Right lobe of liver (tissue), 6 donors: ENCODE measurements at regions not wholly inside any gene's neighbourhood (a gene's known extent, or its start where the extent isn't known, plus 50 kb on each side); places are given as distances from the start of the nearest gene placed in this dataset.
"Not testable (repeated sequence)": the region's sequence is repeated elsewhere in the genome, so short reads cannot be mapped to it uniquely, and the experiment has no call there.

ENCODE experiments used
- ATAC-seq, 4 donors: fragments of 200-7000 bp; cut with Tn5 transposase; one replicate each; pipeline ENCODE4 v1.9.1; 2020; ENCODE audit warnings: mild to moderate bottlenecking in 4 of 4, moderate library complexity in 4 of 4
- DNase-seq, 3 donors: peaks; one replicate each; pipeline ENCODE4 v3.0.0-alpha.2; 2020
- H3K27ac ChIP-seq, 3 donors: fragments of 200-600 bp; one replicate each; pipeline ENCODE4 v1.8.0; 2022
- H3K27me3 ChIP-seq, 2 donors: fragments of 200-600 bp; one replicate each; pipeline ENCODE4 v1.8.0; 2022
- H3K36me3 ChIP-seq, 4 donors: fragments of 200-600 bp; sonication (generic) in 1 of 4; one replicate each; pipeline versions ENCODE4 v1.5.1 to v1.8.0; 2017 to 2022; ENCODE audit warnings: control low read depth in 1 of 4
- H3K4me1 ChIP-seq, 4 donors: fragments of 200-600 bp; sonication (generic) in 1 of 4; one replicate each; pipeline versions ENCODE4 v1.5.1 to v1.8.0; 2017 to 2022; ENCODE audit warnings: control low read depth in 1 of 4
- H3K4me3 ChIP-seq, 3 donors: fragments of 200-600 bp; one replicate each; pipeline ENCODE4 v1.8.0; 2022
- H3K9me3 ChIP-seq, 4 donors: fragments of 200-600 bp; sonication (generic) in 1 of 4; one replicate each; pipeline versions ENCODE4 v1.5.1 to v1.8.0; 2017 to 2022; ENCODE audit warnings: control low read depth in 1 of 4
- WGBS: methylation state at CpG from one replicate; pipeline ENCODE4 v1.1.6; 2018; ENCODE audit warnings: low coverage, low lambda C conversion rate; ENCODE audit not compliant: insufficient coverage; ENCODE audit errors: missing lambda C conversion rate; 5-methylcytosine and 5-hydroxymethylcytosine counted together
- intact Hi-C, 2 donors: fragments of 100-400 bp; cut with DNase I; formaldehyde crosslinking; loops; one replicate each; pipeline versions ENCODE4 v1.11.2 to v1.14.1; 2022
- donor health status: DM: no; HTN: yes; CAD: no.
- donor health status: DM: no; HTN: no; CAD: no.
- donor health status: DM: no; HTN: no; CAD: no.
- donor health status: DM: no; HTN: yes; CAD: no.
- donor health status: DM: no; HTN: yes; CAD: no.

- ATAC-seq, H3K36me3 ChIP-seq, DNase-seq, H3K4me3 ChIP-seq, H3K27ac ChIP-seq, H3K27me3 ChIP-seq, H3K4me1 ChIP-seq, intact Hi-C loops, H3K9me3 ChIP-seq: not testable (repeated sequence)
- WGBS: no CpG with 5 or more reads among the region's 6 CpGs
Observed at GRCh38 chrY:3288063-3288462, 290.8 kb upstream of the TGIF2LY start.

- H3K4me3 ChIP-seq, H3K27ac ChIP-seq, H3K4me1 ChIP-seq, H3K27me3 ChIP-seq, intact Hi-C loops, H3K36me3 ChIP-seq, H3K9me3 ChIP-seq: not testable (repeated sequence)
- WGBS: no CpG with 5 or more reads among the region's 3 CpGs
- peak in 1 of 3 donors; percentile 41 for DNase-seq
- ATAC-seq: peak; percentile 82 to 97 (median 86)
Observed at GRCh38 chrY:3297235-3297634, 281.6 kb upstream of the TGIF2LY start.

- not testable (repeated sequence) for H3K27ac ChIP-seq, H3K36me3 ChIP-seq
Observed at GRCh38 chrY:3319988-3320387, 258.9 kb upstream of the TGIF2LY start.

GRCh38 chrY:3367535-3367934 is 211.3 kb upstream of the TGIF2LY start:
- H3K36me3 ChIP-seq, H3K27ac ChIP-seq, H3K9me3 ChIP-seq, ATAC-seq, H3K4me3 ChIP-seq, DNase-seq, H3K4me1 ChIP-seq, intact Hi-C loops, H3K27me3 ChIP-seq: not testable (repeated sequence)

More at GRCh38 chrY:3319988-3320387, 258.9 kb upstream of the TGIF2LY start:
- H3K4me1 ChIP-seq, ATAC-seq, DNase-seq, H3K4me3 ChIP-seq, H3K9me3 ChIP-seq, intact Hi-C loops, H3K27me3 ChIP-seq: not testable (repeated sequence)

- DNase-seq, ATAC-seq, H3K36me3 ChIP-seq, H3K27ac ChIP-seq, H3K9me3 ChIP-seq, H3K4me3 ChIP-seq, H3K4me1 ChIP-seq, intact Hi-C loops, H3K27me3 ChIP-seq: not testable (repeated sequence)
- WGBS: no CpG with 5 or more reads among the region's 1 CpG
Observed at GRCh38 chrY:3368459-3368858, 210.4 kb upstream of the TGIF2LY start.

- H3K36me3 ChIP-seq, H3K27ac ChIP-seq, H3K9me3 ChIP-seq, intact Hi-C loops, DNase-seq, H3K27me3 ChIP-seq, H3K4me3 ChIP-seq, H3K4me1 ChIP-seq, ATAC-seq: not testable (repeated sequence)
- no CpG with 5 or more reads among the region's 5 CpGs for WGBS
Observed at GRCh38 chrY:3391508-3391907, 187.4 kb upstream of the TGIF2LY start.

GRCh38 chrY:3404241-3404640 is 174.6 kb upstream of the TGIF2LY start:
- ATAC-seq, H3K27me3 ChIP-seq, H3K36me3 ChIP-seq, H3K27ac ChIP-seq, H3K9me3 ChIP-seq, H3K4me1 ChIP-seq, DNase-seq, H3K4me3 ChIP-seq, intact Hi-C loops: not testable (repeated sequence)
- no CpG with 5 or more reads among the region's 3 CpGs for WGBS

- ATAC-seq, DNase-seq, H3K4me3 ChIP-seq, H3K36me3 ChIP-seq, intact Hi-C loops, H3K27ac ChIP-seq, H3K27me3 ChIP-seq, H3K9me3 ChIP-seq, H3K4me1 ChIP-seq: not testable (repeated sequence)
- no CpG with 5 or more reads among the region's 2 CpGs for WGBS
Observed at GRCh38 chrY:3405585-3405984, 173.3 kb upstream of the TGIF2LY start.

GRCh38 chrY:3406896-3407452 is 171.9 kb upstream of the TGIF2LY start:
- H3K4me3 ChIP-seq, H3K27ac ChIP-seq, H3K4me1 ChIP-seq, H3K9me3 ChIP-seq, ATAC-seq, H3K36me3 ChIP-seq, H3K27me3 ChIP-seq, DNase-seq, intact Hi-C loops: not testable (repeated sequence)
- no CpG with 5 or more reads among the region's 3 CpGs for WGBS

GRCh38 chrY:3410322-3410892 is 168.5 kb upstream of the TGIF2LY start:
- H3K9me3 ChIP-seq, H3K27ac ChIP-seq, H3K27me3 ChIP-seq, H3K36me3 ChIP-seq, H3K4me3 ChIP-seq, intact Hi-C loops, ATAC-seq, H3K4me1 ChIP-seq, DNase-seq: not testable (repeated sequence)
- WGBS: no CpG with 5 or more reads among the region's 8 CpGs
